Coronary artery (tissue), 2 donors: ENCODE measurements at regions not wholly inside any gene's neighbourhood (a gene's known extent, or its start where the extent isn't known, plus 50 kb on each side); places are given as distances from the start of the nearest gene placed in this dataset.
"Not testable (repeated sequence)": the region's sequence is repeated elsewhere in the genome, so short reads cannot be mapped to it uniquely, and the experiment has no call there.

ENCODE experiments used
- DNase-seq: peaks from one replicate; pipeline ENCODE4 v3.0.0-alpha.2; 2017; ENCODE audit warnings: low spot score
- H3K27ac ChIP-seq, 2 donors: fragments of 200-600 bp; sonication (generic); one replicate each; pipeline ENCODE4 v1.5.1; 2016 to 2019
- H3K4me3 ChIP-seq: fragments of 200-600 bp; sonication (generic); 2 replicates; pipeline ENCODE4 v1.5.1; 2016; ENCODE audit warnings: mild to moderate bottlenecking, moderate library complexity
- CTCF ChIP-seq: fragments of 200-600 bp; sonication (generic); IDR thresholded peaks from one replicate; pipeline ENCODE4 v1.5.1; 2019; ENCODE audit warnings: antibody characterized with exemption

- Histone ChIP-seq H3K4me3 (no peak overlapping the region), H3K27ac (no peak overlapping the region)
- TF ChIP-seq CTCF = no peak
- no peak for DNase-seq
These were observed 318.2 kb upstream of the RASGEF1B start for GRCh38 chr4:81789741-81790399.

GRCh38 chr4:81789158-81789557, 317.5 kb upstream of the RASGEF1B start:
- Histone ChIP-seq H3K4me3 (no peak overlapping the region), H3K27ac (no peak overlapping the region)
- no peak for TF ChIP-seq CTCF
- no peak for DNase-seq

GRCh38 chr4:81786766-81787165, 315.1 kb upstream of the RASGEF1B start:
- no peak for DNase-seq
- Histone ChIP-seq H3K27ac (peak overlapping the region in 1 of 2 donors; percentile 24), H3K4me3 (no peak overlapping the region)
- no peak for TF ChIP-seq CTCF

GRCh38 chr4:81786063-81786763, 314.5 kb upstream of the RASGEF1B start:
- DNase-seq = no peak
- TF ChIP-seq CTCF = no peak
- Histone ChIP-seq H3K4me3 (no peak overlapping the region), H3K27ac (peak overlapping the region in 1 of 2 donors; percentile 24)

- Histone ChIP-seq H3K27ac (no peak overlapping the region), H3K4me3 (no peak overlapping the region)
- no peak for TF ChIP-seq CTCF
- DNase-seq = no peak
These were observed 313.6 kb upstream of the RASGEF1B start for GRCh38 chr4:81785338-81785737.

GRCh38 chr4:81783558-81783957, 311.9 kb upstream of the RASGEF1B start:
- Histone ChIP-seq H3K27ac (no peak overlapping the region), H3K4me3 (no peak overlapping the region)
- TF ChIP-seq CTCF = no peak
- DNase-seq = no peak

GRCh38 chr4:81781799-81782198, 310.1 kb upstream of the RASGEF1B start:
- no peak for TF ChIP-seq CTCF
- no peak overlapping the region for H3K27ac ChIP-seq
- DNase-seq = no peak

GRCh38 chr4:81777718-81778117, 306.0 kb upstream of the RASGEF1B start:
- H3K27ac ChIP-seq, H3K4me3 ChIP-seq, DNase-seq: not testable (repeated sequence)

More at GRCh38 chr4:81781799-81782198, 310.1 kb upstream of the RASGEF1B start:
- H3K4me3 ChIP-seq = no peak overlapping the region
